ENCODE measurements at regions not wholly inside any gene's neighbourhood (a gene's known extent, or its start where the extent isn't known, plus 50 kb on each side); places are given as distances from the start of the nearest gene placed in this dataset.

DNA sequence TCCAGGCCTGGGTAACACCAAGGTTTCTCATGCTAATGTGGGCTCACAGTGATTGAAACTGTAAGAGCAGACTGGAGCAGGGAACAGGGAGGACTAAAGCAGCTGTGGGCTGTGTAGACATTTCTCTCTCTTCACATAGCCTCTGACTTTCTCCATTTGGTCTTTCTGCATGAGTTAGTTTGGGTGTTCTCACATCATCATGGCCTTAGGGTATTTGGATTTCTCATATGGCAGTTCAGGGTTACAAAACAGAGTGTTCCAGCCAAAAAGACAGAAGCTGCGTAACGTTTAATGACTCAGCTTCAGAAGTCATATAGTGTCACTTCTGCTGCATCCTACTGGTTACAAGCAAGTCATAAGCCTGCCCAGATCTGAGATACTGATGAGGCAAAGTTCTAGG is 52.0 kb upstream of the OSBPL8 start:
- H3K4me3 ChIP-seq (replicated peaks; ENCODE audit: low read depth, low read length), result no peak overlapping the region
- peak; percentile 56 for DNase-seq (ENCODE audit: extremely low read depth, low read depth)
- TF ChIP-seq, protein P1, sequence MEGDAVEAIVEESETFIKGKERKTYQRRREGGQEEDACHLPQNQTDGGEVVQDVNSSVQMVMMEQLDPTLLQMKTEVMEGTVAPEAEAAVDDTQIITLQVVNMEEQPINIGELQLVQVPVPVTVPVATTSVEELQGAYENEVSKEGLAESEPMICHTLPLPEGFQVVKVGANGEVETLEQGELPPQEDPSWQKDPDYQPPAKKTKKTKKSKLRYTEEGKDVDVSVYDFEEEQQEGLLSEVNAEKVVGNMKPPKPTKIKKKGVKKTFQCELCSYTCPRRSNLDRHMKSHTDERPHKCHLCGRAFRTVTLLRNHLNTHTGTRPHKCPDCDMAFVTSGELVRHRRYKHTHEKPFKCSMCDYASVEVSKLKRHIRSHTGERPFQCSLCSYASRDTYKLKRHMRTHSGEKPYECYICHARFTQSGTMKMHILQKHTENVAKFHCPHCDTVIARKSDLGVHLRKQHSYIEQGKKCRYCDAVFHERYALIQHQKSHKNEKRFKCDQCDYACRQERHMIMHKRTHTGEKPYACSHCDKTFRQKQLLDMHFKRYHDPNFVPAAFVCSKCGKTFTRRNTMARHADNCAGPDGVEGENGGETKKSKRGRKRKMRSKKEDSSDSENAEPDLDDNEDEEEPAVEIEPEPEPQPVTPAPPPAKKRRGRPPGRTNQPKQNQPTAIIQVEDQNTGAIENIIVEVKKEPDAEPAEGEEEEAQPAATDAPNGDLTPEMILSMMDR (IDR thresholded peaks at IDR 0.05; ENCODE audit: low read depth, low read length, missing control alignments), result no peak

GRCh38 chr12:76614364-76614763 is 54.8 kb upstream of the OSBPL8 start:
- no peak for DNase-seq (ENCODE audit: extremely low read depth, low read depth)
- no peak overlapping the region for H3K4me3 ChIP-seq (replicated peaks; ENCODE audit: low read depth, low read length)
- TF ChIP-seq, protein P1 (IDR thresholded peaks at IDR 0.05; ENCODE audit: low read depth, low read length, missing control alignments), result no peak

GRCh38 chr12:76618031-76618430 is 58.5 kb upstream of the OSBPL8 start:
- DNase-seq (ENCODE audit: extremely low read depth, low read depth), result no peak
- TF ChIP-seq, protein P1 (IDR thresholded peaks at IDR 0.05; ENCODE audit: low read depth, low read length, missing control alignments), result no peak

DNA sequence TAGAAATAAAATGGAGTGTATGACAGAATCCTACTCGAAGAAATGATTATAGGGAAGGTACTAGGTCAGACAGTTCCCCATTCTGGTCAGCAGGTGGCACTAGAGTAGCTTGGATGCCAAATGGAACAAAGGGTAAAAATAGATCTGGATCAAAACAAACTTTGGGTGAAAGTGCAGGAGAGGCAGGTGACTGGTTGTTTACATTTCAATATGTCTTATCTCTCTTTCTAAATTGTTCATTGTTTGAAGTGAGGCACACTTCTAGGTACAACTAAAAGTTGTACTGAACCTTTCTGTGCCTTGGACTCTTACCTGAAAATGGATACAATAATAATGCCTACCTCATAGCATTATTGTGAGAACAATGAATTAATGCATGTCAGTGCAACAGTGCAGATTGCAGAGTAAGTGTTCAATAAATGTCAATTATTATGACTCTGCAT is 62.0 kb upstream of the OSBPL8 start:
- H3K4me3 ChIP-seq (replicated peaks; ENCODE audit: low read depth, low read length), result no peak overlapping the region
- TF ChIP-seq, protein P1 (IDR thresholded peaks at IDR 0.05; ENCODE audit: low read depth, low read length, missing control alignments), result peak; percentile 85
- DNase-seq (ENCODE audit: extremely low read depth, low read depth), result peak; percentile 58

More at GRCh38 chr12:76618031-76618430, 58.5 kb upstream of the OSBPL8 start:
- no peak overlapping the region for H3K4me3 ChIP-seq (replicated peaks; ENCODE audit: low read depth, low read length)

DNA sequence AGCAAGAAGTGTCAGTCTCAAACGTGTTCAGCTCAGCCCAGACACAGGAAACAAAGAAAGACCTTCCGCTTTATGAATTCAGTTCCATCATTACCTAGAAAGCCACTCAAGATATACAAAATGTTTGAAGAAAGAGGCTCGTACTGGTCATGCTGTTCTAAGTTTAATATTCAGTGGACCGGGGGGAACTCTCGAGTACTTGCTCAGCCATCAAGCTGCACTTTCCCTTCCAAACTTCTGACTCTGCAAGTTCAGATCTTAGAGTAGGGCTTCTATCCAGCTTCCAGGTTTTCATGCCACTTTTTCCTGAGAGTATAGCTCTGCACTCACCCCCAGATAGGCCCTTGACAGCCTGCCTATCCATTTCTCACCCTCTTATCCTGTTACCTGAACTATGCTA is 62.8 kb upstream of the OSBPL8 start:
- DNase-seq (ENCODE audit: extremely low read depth, low read depth), result no peak
- TF ChIP-seq, protein P1 (IDR thresholded peaks at IDR 0.05; ENCODE audit: low read depth, low read length, missing control alignments), result no peak
- H3K4me3 ChIP-seq (replicated peaks; ENCODE audit: low read depth, low read length), result no peak overlapping the region

GRCh38 chr12:76622915-76623314 is 63.3 kb upstream of the OSBPL8 start:
- no peak overlapping the region for H3K4me3 ChIP-seq (replicated peaks; ENCODE audit: low read depth, low read length)
- no peak for DNase-seq (ENCODE audit: extremely low read depth, low read depth)
- TF ChIP-seq, protein P1 (IDR thresholded peaks at IDR 0.05; ENCODE audit: low read depth, low read length, missing control alignments), result no peak

DNA sequence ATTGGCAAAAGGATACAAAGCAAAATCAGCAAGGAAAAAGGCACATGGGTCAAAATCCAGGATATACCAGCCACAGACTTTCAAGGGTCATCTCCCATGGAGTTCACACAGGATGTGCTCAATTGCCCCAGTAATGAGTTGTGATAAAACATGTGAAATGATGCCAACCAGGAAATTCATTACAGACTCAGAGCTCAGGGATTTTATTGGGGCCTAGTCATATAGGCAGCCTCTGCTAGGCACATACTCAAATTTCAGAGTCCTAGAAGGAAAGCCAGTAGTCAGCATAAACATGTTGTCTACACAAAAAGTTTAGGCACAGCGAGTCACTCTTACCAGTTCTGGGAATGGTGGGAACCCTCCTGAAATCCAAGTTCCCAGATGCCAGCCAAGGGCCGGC is 64.4 kb upstream of the OSBPL8 start:
- H3K4me3 ChIP-seq (replicated peaks; ENCODE audit: low read depth, low read length), result no peak overlapping the region
- TF ChIP-seq, protein P1 (IDR thresholded peaks at IDR 0.05; ENCODE audit: low read depth, low read length, missing control alignments), result no peak
- peak; percentile 59 for DNase-seq (ENCODE audit: extremely low read depth, low read depth)

Data from HFF-Myc (cell line).